Erythroblast (primary cell): ENCODE measurements at regions not wholly inside any gene's neighbourhood (a gene's known extent, or its start where the extent isn't known, plus 50 kb on each side); places are given as distances from the start of the nearest gene placed in this dataset.

ENCODE experiments used
- GATA1 ChIP-seq: IDR thresholded peaks from 2 replicates; pipeline ENCODE4 v1.6.1; 2011; ENCODE audit warnings: low read depth, mild to moderate bottlenecking, control low read depth, low read length, moderate library complexity
- POLR2A ChIP-seq: IDR thresholded peaks from 2 replicates; pipeline ENCODE4 v1.6.1; 2011; ENCODE audit warnings: mild to moderate bottlenecking, low read length

GRCh38 chr6:76326871-76327270 is 254.4 kb upstream of the IMPG1 start:
- no peak for TF ChIP-seq POLR2A
- no peak for TF ChIP-seq GATA1
